ENCODE measurements at regions not wholly inside any gene's neighbourhood (a gene's known extent, or its start where the extent isn't known, plus 50 kb on each side); places are given as distances from the start of the nearest gene placed in this dataset.

GRCh38 chr2:76180676-76181075, 470.0 kb upstream of the GCFC2 start:
- no peaks in the 10 kb centered on the region for H3K27me3 ChIP-seq (ENCODE audit: control insufficient read depth in 1 of 2, insufficient read depth in 2 of 2, low read length in 2 of 2)
- TF ChIP-seq NR0B2 (CRISPR knock-in tag; IDR thresholded peaks at IDR 0.05) (no peak), ZNF776 (CRISPR knock-in tag; IDR thresholded peaks at IDR 0.05) (no peak), ZNF430 (CRISPR knock-in tag; IDR thresholded peaks at IDR 0.05) (no peak), HNF4G (IDR thresholded peaks at IDR 0.05; ENCODE audit: borderline replicate concordance, low read depth, low read length) (no peak), HNF4G (CRISPR knock-in tag; IDR thresholded peaks at IDR 0.05; ENCODE audit: borderline replicate concordance, low read depth) (no peak), MAFG (CRISPR knock-in tag; IDR thresholded peaks at IDR 0.05) (no peak), FOXM1 (CRISPR knock-in tag; IDR thresholded peaks at IDR 0.05) (no peak), ZNF260 (CRISPR knock-in tag; IDR thresholded peaks at IDR 0.05; ENCODE audit: borderline replicate concordance, low read depth) (no peak), RARA (CRISPR knock-in tag; IDR thresholded peaks at IDR 0.05) (no peak), RFXANK (CRISPR knock-in tag; IDR thresholded peaks at IDR 0.05) (no peak), HNRNPLL (IDR thresholded peaks at IDR 0.05; ENCODE audit: low read depth, low read length, poor library complexity, severe bottlenecking) (no peak), PBX3 (CRISPR knock-in tag; IDR thresholded peaks at IDR 0.05; ENCODE audit: borderline replicate concordance) (no peak)
- 36% methylated on average over 1 of the region's 1 CpG for WGBS (ENCODE audit: low lambda C conversion rate)
- H3K36me3 ChIP-seq (replicated peaks in 1 of 2; ENCODE audit: control insufficient read depth in 1 of 2, insufficient read depth in 2 of 2, low read length in 2 of 2): no peaks in the 10 kb centered on the region
- BruUV-seq (replicated peaks): no TSS peak
- ATAC-seq: no peak
- no peak overlapping the region for H3K9ac ChIP-seq (ENCODE audit: insufficient read depth, low read depth, low read length)
- POLR2A ChIA-PET: no interaction called here
- H3K4me1 ChIP-seq (ENCODE audit: insufficient read depth, low read length): peaks cover 14% of the 10 kb centered on the region; the same call in 1 of the 2 replicates
- H3K4me3 ChIP-seq (replicated peaks in 1 of 3; ENCODE audit: insufficient read depth in 1 of 3, low read depth in 2 of 3, low read length in 3 of 3): no peak overlapping the region
- no peak overlapping the region for H3K27ac ChIP-seq (ENCODE audit: extremely low read length, insufficient read depth, low read length)
- in situ Hi-C loops (cut with HindIII; ENCODE audit: extremely low pct_ligation_motif_present, low pct_unique_long_range_greater_than_20kb): no loop called here
- CTCF ChIA-PET (ENCODE audit: low intra/inter-chr PET ratio, low total read pairs): no interaction called here
- intact Hi-C loops (cut with micrococcal nuclease; ENCODE audit: unreplicated experiment): no loop called here
- no peak overlapping the region for H2AFZ ChIP-seq (ENCODE audit: low read length)
- DNase-seq (ENCODE audit: low spot score): no peak
- H3K79me2 ChIP-seq (ENCODE audit: insufficient read depth, low read length): no peaks in the 10 kb centered on the region
- H4K20me1 ChIP-seq (ENCODE audit: insufficient read depth, low read length): no peaks in the 10 kb centered on the region
- peaks cover 17% of the 10 kb centered on the region for H3K9me3 ChIP-seq (ENCODE audit: low read length)
- no peak for FAIRE-seq
- H3K4me2 ChIP-seq (ENCODE audit: low read depth, low read length): no peak overlapping the region
